Brain microvascular endothelial cell (primary cell): ENCODE measurements at regions not wholly inside any gene's neighbourhood (a gene's known extent, or its start where the extent isn't known, plus 50 kb on each side); places are given as distances from the start of the nearest gene placed in this dataset.

Experiments used
- DNase-seq: peaks from one replicate; pipeline ENCODE4 v3.0.0-alpha.2; 2020
- H3K27ac ChIP-seq: fragments of 250-450 bp; sonication (Bioruptor Pico); 2 replicates; pipeline ENCODE4 v1.5.1; 2020; ENCODE audit warnings: mild to moderate bottlenecking, moderate library complexity
- H3K27me3 ChIP-seq: fragments of 250-450 bp; sonication (Bioruptor Pico); replicated peaks from 2 replicates; pipeline ENCODE4 v1.5.1; 2020; ENCODE audit warnings: mild to moderate bottlenecking
- H3K36me3 ChIP-seq: fragments of 250-450 bp; sonication (Bioruptor Pico); replicated peaks from 2 replicates; pipeline ENCODE4 v1.5.1; 2020; ENCODE audit warnings: mild to moderate bottlenecking
- H3K4me3 ChIP-seq: 2 replicates; pipeline ENCODE4 v1.5.1; 2011; ENCODE audit warnings: low read depth, mild to moderate bottlenecking, control low read depth, low read length, moderate library complexity
- CTCF ChIP-seq: IDR thresholded peaks from 2 replicates; pipeline ENCODE4 v1.5.1; 2011; ENCODE audit warnings: low read depth, mild to moderate bottlenecking, moderate library complexity, low read length, control low read depth, inconsistent platforms; ENCODE audit errors: missing control alignments
- in situ Hi-C: cut with HindIII; loops from 2 replicates; pipeline ENCODE4 v1.10.0; 2017; ENCODE audit warnings: low sequenced_read_pairs, low pct_ligation_motif_present

GRCh38 chr10:130771491-130771946, 540.0 kb downstream of the TCERG1L start:
- no peak for TF ChIP-seq CTCF
- in situ Hi-C loops: no loop called here

GRCh38 chr10:130772056-130772455, 539.5 kb downstream of the TCERG1L start:
- no peak for DNase-seq
- in situ Hi-C loops: no loop called here
- Histone ChIP-seq H3K36me3 (no peaks in the 10 kb centered on the region), H3K4me3 (no peak overlapping the region), H3K27ac (no peak overlapping the region), H3K27me3 (no peaks in the 10 kb centered on the region)
- no peak for TF ChIP-seq CTCF

More at GRCh38 chr10:130771491-130771946, 540.0 kb downstream of the TCERG1L start:
- Histone ChIP-seq H3K4me3 (no peak overlapping the region), H3K27ac (no peak overlapping the region), H3K27me3 (no peaks in the 10 kb centered on the region), H3K36me3 (no peaks in the 10 kb centered on the region)
- DNase-seq: no peak

- Histone ChIP-seq H3K27me3 (no peaks in the 10 kb centered on the region), H3K36me3 (no peaks in the 10 kb centered on the region), H3K4me3 (no peak overlapping the region), H3K27ac (no peak overlapping the region)
- in situ Hi-C loops: no loop called here
- no peak for DNase-seq
- TF ChIP-seq CTCF: no peak
Observed at GRCh38 chr10:130772676-130773075, 538.8 kb downstream of the TCERG1L start.

- in situ Hi-C loops: no loop called here
- TF ChIP-seq CTCF: no peak
Observed at GRCh38 chr10:130773941-130774340, 537.6 kb downstream of the TCERG1L start.

GRCh38 chr10:130774871-130775270, 536.6 kb downstream of the TCERG1L start:
- in situ Hi-C loops: no loop called here
- Histone ChIP-seq H3K36me3 (no peaks in the 10 kb centered on the region), H3K4me3 (no peak overlapping the region), H3K27ac (no peak overlapping the region), H3K27me3 (no peaks in the 10 kb centered on the region)
- no peak for DNase-seq
- TF ChIP-seq CTCF: no peak

More at GRCh38 chr10:130773941-130774340, 537.6 kb downstream of the TCERG1L start:
- Histone ChIP-seq H3K27ac (no peak overlapping the region), H3K27me3 (no peaks in the 10 kb centered on the region), H3K36me3 (no peaks in the 10 kb centered on the region), H3K4me3 (no peak overlapping the region)
- DNase-seq: no peak

- no peaks in the 10 kb centered on the region for H3K36me3 ChIP-seq
- DNase-seq: no peak
- in situ Hi-C loops: no loop called here
- no peaks in the 10 kb centered on the region for H3K27me3 ChIP-seq
- no peak overlapping the region for H3K4me3 ChIP-seq
- no peak for TF ChIP-seq CTCF
- no peak overlapping the region for H3K27ac ChIP-seq
Observed at GRCh38 chr10:130775311-130775710, 536.2 kb downstream of the TCERG1L start.
